ENCODE measurements at regions not wholly inside any gene's neighbourhood (a gene's known extent, or its start where the extent isn't known, plus 50 kb on each side); places are given as distances from the start of the nearest gene placed in this dataset.

DNA sequence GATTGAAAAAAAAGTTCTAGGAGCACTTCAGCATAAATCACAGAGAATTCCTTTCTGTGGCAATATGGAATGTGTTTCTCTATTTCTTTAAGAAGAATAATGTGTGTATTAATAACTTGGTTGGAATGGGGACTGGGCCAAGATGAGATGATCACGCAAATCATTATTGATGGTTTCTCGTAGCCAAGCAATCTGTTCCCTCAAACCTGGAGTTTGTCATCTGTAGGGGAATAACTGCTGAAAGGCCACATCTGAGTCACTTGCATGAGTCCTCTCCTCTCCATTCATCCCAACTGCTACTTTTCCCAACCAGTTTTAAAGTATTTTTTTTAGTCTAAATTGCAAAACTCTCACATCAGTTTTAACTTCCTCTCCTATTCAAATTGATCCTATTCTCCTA is 480.4 kb downstream of the PLPP3 start:
- H3K27ac ChIP-seq (ENCODE audit: insufficient read length, low read depth, low read length) = no peak overlapping the region
- Mint-ChIP-seq H3K27ac (no peak overlapping the region), H3K4me1 (no peaks in the 10 kb centered on the region), H3K27me3 (ENCODE audit: low read depth) (no peaks in the 10 kb centered on the region), H3K36me3 (ENCODE audit: insufficient read depth in 1 of 3, low read depth in 3 of 3) (no peaks in the 10 kb centered on the region), H3K4me3 (no peak overlapping the region), H3K9me3 (peaks cover under 1 to 1% of the 10 kb centered on the region in 2 experiments; a peak in 3 of 5 replicates)
- H4K5ac ChIP-seq (ENCODE audit: insufficient read length, low read depth, low read length) = no peak overlapping the region
- no peaks in the 10 kb centered on the region for H4K20me1 ChIP-seq (ENCODE audit: control insufficient read depth, insufficient read depth, insufficient read length)
- no peaks in the 10 kb centered on the region for H3K27me3 ChIP-seq (ENCODE audit: insufficient read depth, low read length)
- no peak overlapping the region for H3K56ac ChIP-seq (ENCODE audit: insufficient read length, low read depth, low read length)
- WGBS (ENCODE audit: extremely low coverage, insufficient read length, low lambda C conversion rate) = no CpG with 5 or more reads among the region's 2 CpGs
- H2BK5ac ChIP-seq (ENCODE audit: insufficient read length, low read length) = no peak overlapping the region
- no peak overlapping the region for H3K14ac ChIP-seq (ENCODE audit: insufficient read depth, low read length)
- H3K79me2 ChIP-seq (ENCODE audit: insufficient read depth, low read length) = no peaks in the 10 kb centered on the region
- no peaks in the 10 kb centered on the region for H3K4me1 ChIP-seq (ENCODE audit: insufficient read depth, low read length)
- H3K4me2 ChIP-seq (ENCODE audit: insufficient read depth, insufficient read length, low read length) = no peak overlapping the region
- H3K23me2 ChIP-seq (ENCODE audit: insufficient read length, low read depth, low read length, poor library complexity, severe bottlenecking) = no peaks in the 10 kb centered on the region
- H2AFZ ChIP-seq (ENCODE audit: low read length) = no peak overlapping the region
- H2AK5ac ChIP-seq (ENCODE audit: insufficient read length, low read length) = no peak overlapping the region
- H2BK15ac ChIP-seq (ENCODE audit: low read depth, low read length) = no peak overlapping the region
- H3K4ac ChIP-seq (ENCODE audit: low read depth, low read length) = no peak overlapping the region
- no peak overlapping the region for H4K8ac ChIP-seq (replicated peaks; ENCODE audit: insufficient read length, low read depth, low read length)
- H2BK20ac ChIP-seq (ENCODE audit: low read depth, low read length, poor library complexity, severe bottlenecking) = no peak overlapping the region
- H2BK120ac ChIP-seq (ENCODE audit: low read depth, low read length, poor library complexity, severe bottlenecking) = no peak overlapping the region
- no peak overlapping the region for H4K91ac ChIP-seq (ENCODE audit: insufficient read length, low read depth, low read length)
- no peak overlapping the region for H3K18ac ChIP-seq (ENCODE audit: insufficient read length, low read depth, low read length)
- H3K9ac ChIP-seq (ENCODE audit: extremely low read depth, insufficient read length, low read length) = no peak overlapping the region
- no peak for DNase-seq
- no peak overlapping the region for H2BK12ac ChIP-seq (ENCODE audit: insufficient read length, low read depth, low read length)
- TF ChIP-seq, protein P1, sequence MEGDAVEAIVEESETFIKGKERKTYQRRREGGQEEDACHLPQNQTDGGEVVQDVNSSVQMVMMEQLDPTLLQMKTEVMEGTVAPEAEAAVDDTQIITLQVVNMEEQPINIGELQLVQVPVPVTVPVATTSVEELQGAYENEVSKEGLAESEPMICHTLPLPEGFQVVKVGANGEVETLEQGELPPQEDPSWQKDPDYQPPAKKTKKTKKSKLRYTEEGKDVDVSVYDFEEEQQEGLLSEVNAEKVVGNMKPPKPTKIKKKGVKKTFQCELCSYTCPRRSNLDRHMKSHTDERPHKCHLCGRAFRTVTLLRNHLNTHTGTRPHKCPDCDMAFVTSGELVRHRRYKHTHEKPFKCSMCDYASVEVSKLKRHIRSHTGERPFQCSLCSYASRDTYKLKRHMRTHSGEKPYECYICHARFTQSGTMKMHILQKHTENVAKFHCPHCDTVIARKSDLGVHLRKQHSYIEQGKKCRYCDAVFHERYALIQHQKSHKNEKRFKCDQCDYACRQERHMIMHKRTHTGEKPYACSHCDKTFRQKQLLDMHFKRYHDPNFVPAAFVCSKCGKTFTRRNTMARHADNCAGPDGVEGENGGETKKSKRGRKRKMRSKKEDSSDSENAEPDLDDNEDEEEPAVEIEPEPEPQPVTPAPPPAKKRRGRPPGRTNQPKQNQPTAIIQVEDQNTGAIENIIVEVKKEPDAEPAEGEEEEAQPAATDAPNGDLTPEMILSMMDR (conservative IDR thresholded peaks at IDR 0.05) = no peak
- no peaks in the 10 kb centered on the region for H3K9me3 ChIP-seq (ENCODE audit: control insufficient read depth, low read depth, low read length)
- no peak overlapping the region for H3K23ac ChIP-seq (ENCODE audit: insufficient read length, low read depth, low read length)
- H3T11ph ChIP-seq (ENCODE audit: low read length) = no peak overlapping the region
- no peaks in the 10 kb centered on the region for H3K79me1 ChIP-seq (ENCODE audit: insufficient read depth, low read depth, low read length, poor library complexity, severe bottlenecking)

Measured in H9 (cell line).